GM12875 (cell line): ENCODE measurements at regions not wholly inside any gene's neighbourhood (a gene's known extent, or its start where the extent isn't known, plus 50 kb on each side); places are given as distances from the start of the nearest gene placed in this dataset.

Experiments
- H3K4me3 ChIP-seq: one replicate; pipeline ENCODE4 v1.5.1; 2011; ENCODE audit warnings: low read depth, low read length, control low read depth
- TF ChIP-seq, protein P1 (sequence below): IDR thresholded peaks from 2 replicates; pipeline ENCODE4 v1.5.1; 2011; ENCODE audit warnings: low read depth, mild to moderate bottlenecking, control low read depth, inconsistent platforms, low read length, moderate library complexity, borderline replicate concordance; ENCODE audit not compliant: insufficient read depth

DNA sequence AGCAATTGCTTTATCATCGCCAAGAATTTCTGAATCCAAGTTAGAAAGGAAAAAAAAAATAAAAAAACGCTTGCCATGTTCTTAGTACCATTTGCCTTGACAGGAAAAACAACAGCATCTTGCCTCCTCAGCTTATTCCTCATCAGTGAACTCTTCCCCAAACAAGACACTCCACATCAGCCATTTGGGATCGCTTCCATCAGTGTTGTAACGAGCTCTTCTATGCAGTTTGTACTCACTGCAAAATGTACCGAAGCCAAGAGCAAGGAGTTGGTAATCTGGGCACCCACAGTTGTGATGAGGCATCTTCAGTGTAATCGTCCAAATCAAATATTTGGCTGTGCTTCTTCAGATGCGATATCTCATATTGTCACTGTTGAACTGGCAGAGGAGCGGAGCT is 503.7 kb downstream of the TMEM182 start:
- H3K4me3 ChIP-seq, result no peak overlapping the region
- TF ChIP-seq, protein P1, sequence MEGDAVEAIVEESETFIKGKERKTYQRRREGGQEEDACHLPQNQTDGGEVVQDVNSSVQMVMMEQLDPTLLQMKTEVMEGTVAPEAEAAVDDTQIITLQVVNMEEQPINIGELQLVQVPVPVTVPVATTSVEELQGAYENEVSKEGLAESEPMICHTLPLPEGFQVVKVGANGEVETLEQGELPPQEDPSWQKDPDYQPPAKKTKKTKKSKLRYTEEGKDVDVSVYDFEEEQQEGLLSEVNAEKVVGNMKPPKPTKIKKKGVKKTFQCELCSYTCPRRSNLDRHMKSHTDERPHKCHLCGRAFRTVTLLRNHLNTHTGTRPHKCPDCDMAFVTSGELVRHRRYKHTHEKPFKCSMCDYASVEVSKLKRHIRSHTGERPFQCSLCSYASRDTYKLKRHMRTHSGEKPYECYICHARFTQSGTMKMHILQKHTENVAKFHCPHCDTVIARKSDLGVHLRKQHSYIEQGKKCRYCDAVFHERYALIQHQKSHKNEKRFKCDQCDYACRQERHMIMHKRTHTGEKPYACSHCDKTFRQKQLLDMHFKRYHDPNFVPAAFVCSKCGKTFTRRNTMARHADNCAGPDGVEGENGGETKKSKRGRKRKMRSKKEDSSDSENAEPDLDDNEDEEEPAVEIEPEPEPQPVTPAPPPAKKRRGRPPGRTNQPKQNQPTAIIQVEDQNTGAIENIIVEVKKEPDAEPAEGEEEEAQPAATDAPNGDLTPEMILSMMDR, result no peak

DNA sequence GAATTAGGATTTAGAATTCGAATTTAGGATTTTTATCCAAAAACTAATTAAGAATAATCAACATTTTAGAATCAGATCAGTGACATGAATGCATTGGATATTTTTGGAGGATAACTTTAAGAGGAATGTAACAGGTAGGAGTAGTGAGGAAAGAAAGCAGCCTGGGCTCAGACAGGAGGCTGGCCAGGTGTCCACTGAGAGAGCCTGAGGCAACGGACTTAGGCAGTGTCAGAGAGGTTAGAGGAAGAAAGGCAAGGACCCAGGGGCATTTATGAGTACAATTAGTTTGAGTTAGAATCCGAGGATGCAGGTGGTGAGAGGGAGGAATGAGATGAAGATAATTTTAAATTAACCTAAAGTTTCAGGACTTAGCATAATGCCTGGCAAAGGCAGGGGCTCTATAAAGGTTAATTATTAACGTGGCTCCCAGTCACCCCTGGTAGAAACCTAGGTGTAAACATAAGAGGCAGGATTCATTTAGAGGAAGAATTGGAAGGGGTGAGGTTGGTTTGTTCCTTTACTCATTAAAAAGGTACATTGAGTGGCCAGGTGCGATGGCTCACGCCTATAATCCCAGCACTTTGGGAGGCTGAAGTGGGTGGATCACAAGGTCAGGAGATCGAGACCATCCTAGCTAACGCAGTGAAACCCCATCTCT is 507.1 kb downstream of the TMEM182 start:
- TF ChIP-seq, protein P1, result no peak
- no peak overlapping the region for H3K4me3 ChIP-seq

DNA sequence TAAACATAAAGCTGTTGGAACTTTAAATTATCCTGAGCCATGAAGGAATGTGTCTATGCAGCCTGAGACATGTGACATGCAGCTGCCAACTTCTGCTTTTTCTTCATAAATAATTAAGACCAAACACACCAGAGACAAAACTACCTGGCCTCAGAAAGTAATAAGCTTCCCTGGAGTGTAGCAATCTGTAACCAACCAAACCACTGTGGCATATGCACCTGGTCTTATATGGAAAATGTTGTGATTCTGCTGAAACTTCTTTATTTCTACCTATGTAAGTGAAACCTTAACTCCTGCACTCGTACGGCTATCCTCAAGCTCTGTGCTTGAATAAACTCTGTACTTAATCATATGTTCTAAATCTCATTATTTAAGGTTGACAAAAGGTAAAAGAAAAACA is 515.0 kb downstream of the TMEM182 start:
- H3K4me3 ChIP-seq, result no peak overlapping the region
- TF ChIP-seq, protein P1, result no peak

DNA sequence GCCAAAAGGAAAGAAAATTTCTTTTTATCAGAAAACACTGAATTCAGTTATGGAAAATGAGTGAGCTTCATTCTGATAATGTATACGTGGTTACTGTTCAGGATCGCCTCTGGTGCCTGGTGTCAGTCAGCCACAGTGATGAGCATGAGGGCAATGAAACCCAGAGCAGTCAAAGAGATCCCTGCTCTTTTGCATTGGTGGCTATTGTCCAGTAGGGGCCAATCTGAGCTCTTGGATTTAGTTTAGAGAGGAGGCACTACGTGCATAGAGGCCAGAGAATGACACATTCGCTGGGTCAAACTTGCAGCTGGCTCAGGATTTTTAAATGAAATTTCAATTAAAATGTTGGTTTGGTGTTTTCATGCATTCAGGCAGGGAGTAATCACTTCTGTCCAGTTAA is 522.9 kb downstream of the TMEM182 start:
- TF ChIP-seq, protein P1, result no peak
- no peak overlapping the region for H3K4me3 ChIP-seq

DNA sequence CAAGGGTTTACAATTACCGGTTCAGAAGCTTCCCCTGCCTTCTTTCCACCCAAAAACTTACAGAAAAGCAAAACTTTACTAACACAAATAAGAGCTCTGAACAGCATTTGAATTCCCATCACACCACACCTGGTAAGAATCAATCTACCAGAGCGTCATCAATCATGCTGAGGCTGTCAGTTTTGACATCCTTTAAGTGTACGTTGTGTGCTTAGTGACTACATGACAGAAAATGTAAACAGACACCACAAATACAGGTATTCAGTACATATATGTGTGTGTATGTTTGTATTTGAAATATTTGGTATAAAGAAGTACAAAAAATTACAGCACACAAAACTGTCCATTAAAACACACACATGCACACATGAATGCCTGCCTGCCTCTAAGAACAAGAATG is 523.5 kb downstream of the TMEM182 start:
- no peak overlapping the region for H3K4me3 ChIP-seq
- TF ChIP-seq, protein P1, result no peak

DNA sequence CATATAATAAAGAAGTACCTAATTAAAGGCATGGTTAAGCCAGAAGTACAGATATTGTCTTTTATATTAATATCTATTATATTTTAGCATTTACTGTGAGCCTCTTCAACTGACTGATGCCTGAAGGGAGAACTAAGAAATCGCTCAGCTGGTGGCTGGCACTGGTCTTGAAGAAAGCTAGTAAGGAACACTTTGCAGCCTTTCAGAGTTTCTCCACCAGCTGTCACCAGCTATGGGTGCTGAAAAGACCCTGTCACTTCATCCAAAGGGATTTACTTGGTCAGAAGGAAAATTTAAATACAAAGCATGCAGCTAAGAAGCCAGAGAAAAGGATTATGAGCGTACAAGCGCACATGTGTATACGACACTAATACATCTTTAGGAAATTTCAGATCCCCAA is 525.9 kb downstream of the TMEM182 start:
- TF ChIP-seq, protein P1, result no peak
- no peak overlapping the region for H3K4me3 ChIP-seq

DNA sequence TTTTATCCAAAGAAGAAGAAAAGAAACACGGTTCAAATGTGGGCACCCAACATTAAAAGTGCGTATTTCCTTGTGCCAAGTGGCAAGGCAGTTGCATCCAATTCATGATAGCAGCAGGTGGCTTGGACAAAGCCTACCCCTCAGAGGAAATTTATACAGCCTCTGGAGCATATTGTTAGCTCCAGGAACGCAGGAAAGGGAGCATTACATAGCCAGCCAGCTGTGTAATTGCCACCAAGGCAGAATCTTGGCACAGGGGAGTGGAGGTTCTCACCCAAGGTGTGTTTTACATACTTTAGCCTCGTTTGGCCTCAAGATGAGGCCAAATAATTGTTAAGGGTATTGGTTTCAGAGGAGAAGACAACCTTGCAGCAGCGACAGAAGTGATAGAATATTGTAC is 526.9 kb downstream of the TMEM182 start:
- TF ChIP-seq, protein P1, result no peak
- H3K4me3 ChIP-seq, result no peak overlapping the region
